NT2/D1 (cell line): ENCODE measurements at regions not wholly inside any gene's neighbourhood (a gene's known extent, or its start where the extent isn't known, plus 50 kb on each side); places are given as distances from the start of the nearest gene placed in this dataset.

Experiments
- DNase-seq: peaks from one replicate; pipeline ENCODE4 v3.0.0-alpha.2; 2011; ENCODE audit warnings: low read depth, low spot score
- H3K27me3 ChIP-seq: 2 replicates; pipeline ENCODE4 v1.6.0; 2011; ENCODE audit warnings: mild to moderate bottlenecking; ENCODE audit not compliant: insufficient read length, insufficient read depth
- H3K36me3 ChIP-seq: 2 replicates; pipeline ENCODE4 v1.6.1; 2011; ENCODE audit warnings: mild to moderate bottlenecking, low read length, mixed read lengths; ENCODE audit not compliant: insufficient read depth, insufficient read length
- H3K4me1 ChIP-seq: 2 replicates; pipeline ENCODE4 v1.5.1; 2011; ENCODE audit not compliant: insufficient read depth, insufficient read length
- H3K4me3 ChIP-seq: 2 replicates; pipeline ENCODE4 v1.5.1; 2011; ENCODE audit warnings: low read depth; ENCODE audit not compliant: insufficient read length
- H3K9ac ChIP-seq: 2 replicates; pipeline ENCODE4 v1.6.0; 2011; ENCODE audit warnings: low read depth; ENCODE audit not compliant: insufficient read length
- H3K9me3 ChIP-seq: 2 replicates; pipeline ENCODE4 v1.5.1; 2011; ENCODE audit warnings: mild to moderate bottlenecking, low read length; ENCODE audit not compliant: insufficient read depth
- SUZ12 ChIP-seq: IDR thresholded peaks from 2 replicates; pipeline ENCODE4 v1.6.1; 2011; ENCODE audit not compliant: insufficient read length, insufficient read depth; ENCODE audit errors: extremely low read depth
- YY1 ChIP-seq: IDR thresholded peaks from 2 replicates; pipeline ENCODE4 v1.6.1; 2011; ENCODE audit not compliant: insufficient read length, insufficient read depth
- ZNF274 ChIP-seq: IDR thresholded peaks from 2 replicates; pipeline ENCODE4 v1.6.1; 2011; ENCODE audit warnings: mild to moderate bottlenecking, low read depth, low read length

DNA sequence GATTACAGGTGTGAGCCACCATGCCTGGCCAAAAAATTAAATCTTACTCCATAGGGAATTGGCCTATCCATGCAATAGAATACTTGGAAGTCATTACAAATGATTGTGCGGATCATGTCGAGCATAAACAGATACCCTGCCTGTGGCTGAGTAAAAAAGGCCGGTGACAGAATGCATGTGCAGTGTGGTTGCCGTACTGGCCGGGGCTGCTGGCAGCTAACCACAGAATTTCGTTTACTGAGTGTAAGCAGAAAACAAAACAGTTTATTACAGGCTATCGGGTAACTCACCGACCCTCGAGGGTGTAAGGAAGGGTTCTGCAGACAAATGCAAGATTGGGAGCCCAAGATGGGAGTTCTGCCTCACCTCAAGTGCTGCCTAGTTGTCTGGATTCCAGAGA lies 127.7 kb downstream of the ZIC5 start:
- no peak for TF ChIP-seq YY1
- no peak for TF ChIP-seq ZNF274
- no peak for TF ChIP-seq SUZ12
- no peak for DNase-seq
- Histone ChIP-seq H3K27me3 (no peaks in the 10 kb centered on the region), H3K9me3 (no peaks in the 10 kb centered on the region), H3K9ac (no peak overlapping the region), H3K4me3 (no peak overlapping the region), H3K4me1 (no peaks in the 10 kb centered on the region), H3K36me3 (no peaks in the 10 kb centered on the region)

DNA sequence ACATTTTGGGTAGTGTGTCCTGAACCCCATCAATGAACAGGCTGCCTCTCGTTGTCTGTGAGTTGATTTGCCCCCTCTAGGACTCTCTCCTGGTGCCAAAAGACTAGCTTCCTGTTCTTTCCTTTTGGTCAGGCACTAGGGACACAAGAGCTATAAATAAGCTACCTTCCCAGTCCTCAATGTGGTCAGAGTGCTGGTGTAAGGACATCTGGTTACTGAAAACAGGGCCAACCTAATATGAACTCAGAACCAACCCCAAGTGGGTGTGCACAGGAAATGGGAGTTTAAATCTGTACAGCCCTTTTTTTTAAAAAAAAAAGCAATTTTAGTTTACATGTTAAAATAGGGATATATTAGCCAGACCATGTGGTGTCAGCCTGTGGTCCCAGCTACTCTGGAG lies 129.2 kb downstream of the ZIC5 start:
- H3K4me3 ChIP-seq = no peak overlapping the region

DNA sequence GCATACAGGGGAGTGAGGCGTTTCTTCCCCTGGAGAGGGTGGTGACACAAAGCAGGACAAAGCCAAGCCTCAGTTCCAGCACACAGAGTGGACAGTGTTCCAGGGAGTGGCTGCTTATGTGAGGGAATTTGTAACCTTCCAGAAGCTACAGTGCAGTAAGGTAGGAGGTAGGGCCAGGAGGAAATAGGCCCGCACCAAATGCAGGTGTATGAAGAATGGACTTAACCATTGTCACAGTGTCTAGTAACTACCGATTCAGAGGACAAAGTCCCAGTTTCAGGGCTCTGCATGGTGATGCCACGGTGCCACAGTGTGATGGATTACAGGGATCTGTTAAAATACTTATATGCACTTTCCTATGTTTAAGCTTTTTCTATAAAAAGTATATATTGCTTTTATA lies 135.3 kb downstream of the ZIC5 start:
- TF ChIP-seq SUZ12 (no peak), YY1 (no peak), ZNF274 (no peak)
- Histone ChIP-seq H3K36me3 (no peaks in the 10 kb centered on the region), H3K4me1 (no peaks in the 10 kb centered on the region), H3K27me3 (no peaks in the 10 kb centered on the region), H3K9me3 (no peaks in the 10 kb centered on the region), H3K4me3 (no peak overlapping the region), H3K9ac (no peak overlapping the region)
- no peak for DNase-seq

More for the DNA sequence above, 129.2 kb downstream of the ZIC5 start:
- no peak for DNase-seq
- no peaks in the 10 kb centered on the region for H3K27me3 ChIP-seq
- TF ChIP-seq YY1 (no peak), SUZ12 (no peak), ZNF274 (no peak)
- H3K36me3 ChIP-seq = no peaks in the 10 kb centered on the region
- H3K9me3 ChIP-seq = no peaks in the 10 kb centered on the region
- H3K9ac ChIP-seq = no peak overlapping the region
- no peaks in the 10 kb centered on the region for H3K4me1 ChIP-seq

DNA sequence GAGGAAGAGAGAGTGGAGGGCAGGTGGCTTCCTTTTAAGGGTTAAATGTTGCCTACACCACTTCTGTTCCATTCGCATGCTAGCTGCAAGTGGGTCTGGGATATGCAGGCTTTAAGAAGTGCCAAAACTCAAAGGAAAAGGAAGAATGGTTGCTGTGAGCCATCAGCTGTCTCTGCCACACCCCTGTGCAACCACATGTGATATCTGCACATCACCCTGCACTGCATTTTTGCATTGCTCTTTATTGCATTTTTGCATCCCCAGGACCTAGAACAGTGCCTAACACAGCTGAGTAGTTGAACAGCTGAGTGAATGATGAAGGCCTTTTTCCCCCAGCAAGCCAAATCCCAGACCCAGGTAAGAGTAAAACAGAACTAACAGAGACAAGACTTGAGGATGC lies 136.1 kb downstream of the ZIC5 start:
- no peak for DNase-seq
- no peaks in the 10 kb centered on the region for H3K4me1 ChIP-seq
- no peaks in the 10 kb centered on the region for H3K36me3 ChIP-seq
- no peaks in the 10 kb centered on the region for H3K27me3 ChIP-seq
- TF ChIP-seq ZNF274 (no peak), SUZ12 (no peak), YY1 (no peak)
- H3K4me3 ChIP-seq = no peak overlapping the region
- no peak overlapping the region for H3K9ac ChIP-seq
- no peaks in the 10 kb centered on the region for H3K9me3 ChIP-seq

DNA sequence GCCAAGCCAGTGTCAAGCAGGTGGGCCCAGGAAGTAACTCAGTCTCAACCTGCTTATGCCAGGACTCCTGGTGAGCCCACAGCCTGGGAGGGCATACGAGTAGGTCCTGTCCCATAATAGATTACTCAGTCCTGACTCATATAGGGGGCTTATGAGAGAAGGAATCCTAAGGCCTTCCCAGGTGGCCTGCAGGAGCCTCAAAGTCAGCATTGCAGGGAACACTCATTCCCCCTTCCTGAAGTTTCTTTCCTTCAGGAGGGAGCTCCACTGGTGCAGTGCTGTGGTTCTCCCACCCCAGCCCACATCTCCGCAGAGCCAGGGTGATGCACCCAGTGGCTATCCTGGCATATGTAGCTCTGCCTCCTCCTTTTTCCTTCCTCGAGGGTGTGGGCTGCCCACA lies 137.3 kb downstream of the ZIC5 start:
- Histone ChIP-seq H3K9ac (no peak overlapping the region), H3K4me3 (no peak overlapping the region), H3K4me1 (no peaks in the 10 kb centered on the region), H3K27me3 (no peaks in the 10 kb centered on the region), H3K36me3 (no peaks in the 10 kb centered on the region), H3K9me3 (no peaks in the 10 kb centered on the region)
- TF ChIP-seq ZNF274 = no peak
- no peak for TF ChIP-seq YY1
- no peak for TF ChIP-seq SUZ12
- no peak for DNase-seq

DNA sequence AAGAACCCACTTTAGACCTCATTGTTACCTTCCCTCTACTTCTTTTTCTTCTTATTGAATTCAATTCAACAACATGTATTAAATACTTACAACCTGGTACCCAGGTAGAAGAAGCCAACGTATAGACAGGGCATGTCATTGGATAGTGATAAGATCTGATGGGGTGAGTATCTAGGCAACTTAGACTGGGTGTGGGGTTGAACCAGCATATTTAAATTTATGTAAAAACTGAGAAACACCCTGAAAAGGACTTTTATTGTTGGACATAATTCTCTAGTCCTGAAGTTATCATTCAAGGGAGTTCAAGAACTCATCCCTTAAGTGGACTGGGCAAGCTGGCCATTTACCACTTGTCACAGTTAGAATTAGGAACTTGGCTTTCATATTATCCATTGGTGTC lies 139.2 kb downstream of the ZIC5 start:
- no peaks in the 10 kb centered on the region for H3K27me3 ChIP-seq
- H3K9ac ChIP-seq = no peak overlapping the region
- H3K9me3 ChIP-seq = no peaks in the 10 kb centered on the region
- H3K4me1 ChIP-seq = no peaks in the 10 kb centered on the region
- H3K36me3 ChIP-seq = no peaks in the 10 kb centered on the region
- TF ChIP-seq ZNF274 (no peak), YY1 (no peak), SUZ12 (no peak)
- no peak for DNase-seq
- H3K4me3 ChIP-seq = no peak overlapping the region

DNA sequence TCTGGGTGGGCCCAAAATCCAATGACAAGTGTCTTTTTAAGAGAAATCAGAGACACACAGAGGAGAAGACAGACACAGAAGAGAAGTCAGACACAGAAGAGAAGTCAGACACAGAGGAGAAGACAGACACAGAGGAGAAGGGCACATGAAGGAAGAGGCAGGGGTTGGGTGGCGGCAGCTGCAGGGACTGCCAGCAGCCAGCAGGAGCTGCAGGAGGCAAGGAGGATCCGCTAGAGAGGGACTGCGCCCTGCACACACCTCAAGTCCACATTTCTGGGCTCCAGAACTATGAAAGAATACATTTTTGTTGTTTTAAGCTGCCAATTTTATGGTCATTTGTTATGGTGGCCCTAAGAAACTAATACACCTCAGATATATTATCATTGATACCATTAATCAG lies 140.6 kb downstream of the ZIC5 start:
- Histone ChIP-seq H3K9me3 (no peaks in the 10 kb centered on the region), H3K36me3 (no peaks in the 10 kb centered on the region), H3K4me1 (no peaks in the 10 kb centered on the region), H3K9ac (no peak overlapping the region), H3K27me3 (no peaks in the 10 kb centered on the region), H3K4me3 (no peak overlapping the region)
- TF ChIP-seq YY1 = no peak
- no peak for DNase-seq
